Pons (tissue), 1 donor: ENCODE measurements at regions not wholly inside any gene's neighbourhood (a gene's known extent, or its start where the extent isn't known, plus 50 kb on each side); places are given as distances from the start of the nearest gene placed in this dataset.

ENCODE experiments used
- DNase-seq: peaks from one replicate; pipeline ENCODE4 v3.0.0-alpha.2; 2016; ENCODE audit warnings: low spot score

- DNase-seq: no peak
Observed at GRCh38 chr9:20117482-20117881, 328.6 kb upstream of the SLC24A2 start.

GRCh38 chr9:20114974-20115373 is 326.1 kb upstream of the SLC24A2 start:
- DNase-seq: no peak

GRCh38 chr9:20112205-20112783 is 323.5 kb upstream of the SLC24A2 start:
- DNase-seq: no peak

- DNase-seq: no peak
Observed at GRCh38 chr9:20111173-20111843, 322.5 kb upstream of the SLC24A2 start.

GRCh38 chr9:20095430-20096092 is 306.7 kb upstream of the SLC24A2 start:
- no peak for DNase-seq

GRCh38 chr9:20092561-20092960 is 303.7 kb upstream of the SLC24A2 start:
- DNase-seq: no peak

GRCh38 chr9:20087481-20087880 is 298.6 kb upstream of the SLC24A2 start:
- DNase-seq: no peak

- DNase-seq: no peak
Observed at GRCh38 chr9:20085842-20086241, 297.0 kb upstream of the SLC24A2 start.

- DNase-seq: no peak
Observed at GRCh38 chr9:20084125-20084524, 295.3 kb upstream of the SLC24A2 start.

GRCh38 chr9:20083390-20083789 is 294.6 kb upstream of the SLC24A2 start:
- DNase-seq: no peak

- DNase-seq: no peak
Observed at GRCh38 chr9:20082831-20083230, 294.0 kb upstream of the SLC24A2 start.

GRCh38 chr9:20082406-20082805 is 293.6 kb upstream of the SLC24A2 start:
- DNase-seq: no peak

GRCh38 chr9:20078246-20078645 is 289.4 kb upstream of the SLC24A2 start:
- DNase-seq: no peak

- no peak for DNase-seq
Observed at GRCh38 chr9:20074291-20074690, 285.5 kb upstream of the SLC24A2 start.

- DNase-seq: no peak
Observed at GRCh38 chr9:20070336-20070735, 281.5 kb upstream of the SLC24A2 start.

- DNase-seq: no peak
Observed at GRCh38 chr9:20065796-20066700, 277.2 kb upstream of the SLC24A2 start.

GRCh38 chr9:20065046-20065445 is 276.2 kb upstream of the SLC24A2 start:
- DNase-seq: no peak

GRCh38 chr9:20054734-20055133 is 265.9 kb upstream of the SLC24A2 start:
- no peak for DNase-seq

GRCh38 chr9:20048985-20049384 is 260.1 kb upstream of the SLC24A2 start:
- DNase-seq: no peak

GRCh38 chr9:20048437-20048836 is 259.6 kb upstream of the SLC24A2 start:
- DNase-seq: no peak

- DNase-seq: no peak
Observed at GRCh38 chr9:20044686-20045085, 255.8 kb upstream of the SLC24A2 start.

- no peak for DNase-seq
Observed at GRCh38 chr9:20043461-20043860, 254.6 kb upstream of the SLC24A2 start.
